Left kidney (tissue), 1 donor: ENCODE measurements at regions not wholly inside any gene's neighbourhood (a gene's known extent, or its start where the extent isn't known, plus 50 kb on each side); places are given as distances from the start of the nearest gene placed in this dataset.
A peak's percentile ranks its signal among the peaks of the same experiment; 100 is the strongest.

Source experiments
- DNase-seq: peaks from one replicate; pipeline ENCODE4 v3.0.0-alpha.2; 2013

DNA sequence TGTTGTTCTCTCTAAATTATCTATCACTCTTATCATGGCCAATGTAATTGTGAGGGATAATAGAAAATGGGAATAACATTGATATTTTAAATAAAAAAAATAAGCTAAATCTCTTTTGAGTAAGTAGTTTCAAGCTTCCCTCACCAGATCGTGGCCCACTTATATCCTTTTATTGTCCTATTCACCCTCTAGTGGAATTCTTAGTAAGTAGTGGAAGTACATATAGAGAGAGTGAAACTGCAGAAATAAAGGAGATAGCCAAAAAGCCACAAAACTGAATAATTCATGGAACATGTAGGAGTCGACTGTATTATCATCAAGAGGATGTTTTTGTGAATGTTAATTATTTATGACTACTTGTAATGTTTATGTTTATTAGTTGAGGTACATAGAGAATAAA, 66.1 kb upstream of the DTNA start:
- no peak for DNase-seq

DNA sequence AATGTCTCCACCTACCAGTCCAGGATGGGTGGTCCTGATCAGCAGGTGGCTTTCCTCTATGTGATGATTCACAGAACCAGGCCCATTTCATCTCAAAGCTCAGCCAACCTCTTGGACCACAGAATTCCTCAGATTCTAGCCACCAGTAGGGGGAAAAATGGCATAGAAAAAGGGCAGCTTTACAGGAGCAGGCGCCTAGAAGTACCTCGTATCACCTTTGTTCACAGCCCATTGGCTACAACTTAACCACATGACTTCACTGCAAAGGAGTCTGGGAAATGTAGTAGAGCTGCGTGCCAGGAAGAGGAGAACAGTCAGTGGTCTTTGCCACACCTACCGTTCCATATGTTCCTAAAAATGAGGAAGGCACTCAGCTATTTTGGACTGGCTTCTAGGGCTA, 62.8 kb upstream of the DTNA start:
- DNase-seq = no peak

DNA sequence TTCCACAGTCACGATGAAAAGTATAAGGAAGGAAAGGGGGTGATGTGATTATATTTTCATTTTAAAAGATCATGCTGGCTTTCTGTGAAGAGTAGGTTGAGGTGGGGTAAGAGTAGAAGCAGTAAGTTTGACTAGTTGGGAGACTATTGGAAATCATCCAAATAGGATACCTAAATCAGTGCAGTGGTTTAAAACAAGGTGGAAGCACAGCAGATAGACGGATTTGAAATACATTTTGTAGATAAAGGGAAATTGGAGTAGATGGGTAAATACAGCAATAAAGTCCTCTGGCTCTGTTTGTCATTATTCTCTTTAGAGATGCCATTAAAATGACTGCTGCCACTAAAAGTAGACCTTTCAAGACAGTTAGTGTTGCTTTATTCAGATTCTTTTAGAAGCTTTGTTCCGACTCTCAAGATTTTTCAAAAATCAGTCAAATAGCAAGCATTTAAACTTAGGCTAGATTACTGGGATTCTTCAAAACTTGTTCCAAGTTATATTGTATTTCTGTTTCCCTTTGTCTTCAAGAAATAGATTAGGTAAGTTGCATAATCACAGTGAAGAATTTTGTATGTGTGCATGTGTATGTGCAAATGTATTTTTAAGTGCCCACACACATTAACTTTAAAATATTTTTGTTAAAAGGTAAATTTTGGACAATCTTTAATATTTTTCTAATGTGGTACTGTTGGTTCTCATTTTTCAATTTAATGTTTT, 61.7 kb upstream of the DTNA start:
- no peak for DNase-seq

DNA sequence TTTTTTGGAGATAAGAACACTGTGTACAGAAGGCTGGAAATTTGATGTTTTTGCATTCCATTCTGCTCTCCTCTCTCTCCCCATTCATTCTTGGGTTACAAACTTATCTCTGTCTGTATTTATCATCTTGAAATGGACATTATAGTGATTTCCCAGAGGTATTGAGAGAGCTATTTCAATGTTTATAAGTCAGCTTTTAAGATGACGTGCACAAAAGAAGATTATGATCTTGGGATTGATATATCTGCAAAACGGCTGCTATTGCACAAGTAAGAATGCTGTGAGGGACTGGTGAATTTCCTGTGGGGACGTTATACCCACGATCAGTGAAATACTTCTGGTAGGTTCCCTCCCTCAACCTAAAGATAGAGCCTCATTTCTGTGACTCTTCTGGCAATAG, 61.0 kb upstream of the DTNA start:
- DNase-seq = no peak

DNA sequence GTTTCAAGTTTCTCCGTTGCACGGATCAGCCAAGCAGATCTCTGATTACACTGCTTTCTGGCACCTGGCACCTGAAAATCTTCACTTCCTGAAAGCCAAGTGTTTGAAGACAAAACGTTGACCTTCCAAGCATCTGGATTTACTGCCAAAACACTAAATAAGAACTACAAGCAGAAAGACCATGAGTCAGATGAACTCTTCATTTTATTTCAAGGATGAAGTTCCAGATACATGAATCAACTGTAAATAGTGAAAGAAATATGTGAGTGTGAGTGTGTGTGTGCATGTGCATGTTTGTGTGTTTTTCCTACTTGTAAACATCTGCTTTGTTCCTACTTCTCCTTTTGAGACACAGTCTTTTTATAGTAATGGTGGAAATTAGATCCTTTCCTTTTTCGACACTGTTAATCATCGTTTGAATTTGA, 60.0 kb upstream of the DTNA start:
- peak; percentile 30 for DNase-seq

DNA sequence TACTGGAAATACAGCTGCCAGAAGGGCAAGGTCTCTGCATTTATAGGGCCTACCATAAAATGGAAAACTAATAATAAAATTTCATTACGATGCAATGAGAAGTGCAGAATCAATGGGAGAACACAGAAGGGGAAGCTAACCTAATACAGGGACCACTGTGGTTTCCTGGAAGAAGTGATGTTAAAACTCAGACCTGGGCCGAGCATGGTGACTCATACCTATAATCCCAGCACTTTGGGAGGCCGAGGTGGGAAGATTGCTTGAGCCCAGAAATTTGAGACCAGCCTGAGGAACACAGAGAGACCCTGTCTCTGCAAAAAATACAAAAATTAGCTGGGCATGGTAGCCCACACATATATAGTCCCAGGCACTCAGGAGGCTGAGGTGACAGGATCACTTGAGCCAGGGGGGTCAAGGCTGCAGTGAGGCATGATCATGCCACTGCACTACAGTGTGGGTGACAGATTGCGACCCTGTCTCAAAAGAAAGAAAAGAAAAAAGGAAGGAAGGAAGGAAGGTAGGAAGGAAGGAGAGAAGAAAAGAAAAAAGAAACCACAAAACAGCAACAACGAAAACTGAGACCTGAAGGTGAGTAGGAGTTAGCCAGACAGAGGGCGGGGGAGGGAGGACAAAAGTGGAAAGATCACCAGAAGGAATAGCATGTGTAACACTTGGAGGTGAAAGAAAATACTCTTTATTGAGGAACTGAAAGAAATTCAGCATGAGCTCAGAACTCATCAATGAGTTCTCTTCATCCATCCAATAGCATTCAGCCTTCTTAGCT, 58.3 kb upstream of the DTNA start:
- no peak for DNase-seq

DNA sequence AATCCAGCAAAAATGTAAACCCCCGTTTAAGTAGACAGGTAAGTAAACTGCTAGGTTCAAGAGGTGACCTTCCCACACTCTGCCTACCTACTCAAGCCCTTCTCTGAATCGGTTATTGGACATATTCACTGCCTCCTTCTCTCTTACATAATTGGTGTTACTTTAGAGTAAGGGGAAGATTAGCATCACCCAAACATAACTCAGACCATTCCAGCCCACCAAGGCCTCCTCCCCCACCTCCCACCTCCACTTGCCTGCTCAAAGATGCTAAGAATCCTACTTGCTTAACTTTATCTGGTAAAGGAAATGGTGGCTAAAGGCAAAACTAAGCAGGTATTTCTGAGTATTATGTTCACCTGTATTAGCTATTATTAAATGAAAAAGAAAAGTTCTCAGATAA, 55.0 kb upstream of the DTNA start:
- DNase-seq = no peak

DNA sequence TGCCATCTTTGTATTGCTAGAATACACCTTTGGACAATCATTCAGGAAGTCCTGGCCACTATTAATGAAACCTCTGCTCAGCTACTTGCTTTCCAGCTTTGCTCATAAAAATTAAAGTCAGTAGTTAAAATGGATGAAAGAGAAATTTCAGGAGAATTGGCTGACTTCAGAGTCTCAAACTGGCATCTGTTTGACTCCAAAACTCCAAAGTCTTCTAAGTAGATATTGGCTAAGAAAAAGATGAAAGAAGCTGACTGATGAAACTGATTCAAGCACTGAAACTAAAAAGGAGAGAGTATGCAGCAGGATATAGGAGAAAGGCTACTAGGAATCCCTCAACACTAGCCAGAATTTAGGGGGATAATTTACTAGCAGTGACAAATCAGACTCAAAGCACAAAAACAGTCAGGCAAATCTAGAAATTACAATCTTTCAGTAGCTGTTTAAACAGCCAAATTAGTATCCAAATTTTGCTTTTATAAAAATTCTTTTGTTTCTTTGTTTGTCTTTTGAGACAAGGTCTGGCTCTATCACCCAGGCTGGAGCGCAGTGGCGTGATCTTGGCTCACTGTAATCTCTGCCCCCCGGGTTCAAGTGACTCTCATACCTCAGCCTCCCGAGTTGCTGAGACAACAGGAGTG, 52.1 kb upstream of the DTNA start:
- no peak for DNase-seq

DNA sequence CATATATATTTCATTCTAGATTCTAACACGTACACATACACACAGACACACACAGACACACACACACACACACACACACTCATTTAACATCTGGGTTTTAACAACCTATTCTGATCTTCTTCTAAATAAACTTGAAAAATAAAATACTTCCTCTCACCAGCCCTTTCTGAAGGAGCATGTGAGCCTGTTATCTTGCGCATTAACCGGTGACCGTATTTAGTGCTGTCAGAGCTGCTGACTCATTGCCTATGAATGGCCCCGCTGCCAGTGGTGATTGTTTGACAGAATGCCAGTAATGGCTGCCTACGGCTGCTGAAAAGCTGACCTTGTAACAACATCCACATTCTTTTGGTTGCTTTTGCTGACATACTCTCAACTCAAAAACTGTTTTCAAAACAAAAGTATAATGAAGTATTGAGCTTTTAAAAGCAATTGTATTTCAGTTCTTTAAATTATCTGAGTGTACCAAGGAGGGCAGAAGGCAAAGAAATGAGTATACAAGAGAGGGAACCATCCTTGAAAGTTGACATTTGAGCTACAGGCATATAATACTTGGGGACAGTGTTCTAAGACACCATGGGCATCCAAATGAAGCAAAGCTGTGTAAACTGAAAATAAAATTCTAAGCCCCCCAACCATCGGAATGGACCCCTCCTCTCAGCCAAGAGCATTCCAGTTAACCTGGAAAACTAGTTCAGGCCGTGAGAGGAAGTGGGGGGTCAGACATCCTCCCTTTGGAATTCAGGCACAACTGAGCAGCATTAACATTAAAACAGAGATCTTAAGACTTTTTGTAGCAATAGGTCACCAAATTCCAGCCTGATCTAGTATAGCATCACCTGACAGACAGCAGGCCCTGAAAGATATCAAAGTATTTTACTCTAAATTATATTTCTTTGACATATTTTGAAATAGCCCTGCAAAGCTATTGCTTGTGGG, 50.2 kb upstream of the DTNA start:
- peak; percentile 57 for DNase-seq
